SK-N-SH (cell line): ENCODE measurements at regions not wholly inside any gene's neighbourhood (a gene's known extent, or its start where the extent isn't known, plus 50 kb on each side); places are given as distances from the start of the nearest gene placed in this dataset.

Experiments
- CTCF ChIA-PET: fragments of 300-600, 350-600 bp; formaldehyde crosslinking; extraction: SDS; loops from one replicate; lab custom pipeline; 2021; lab: Yijun Ruan, JAX
- POLR2A ChIA-PET: fragments of 350-600 bp; sonication (Branson Sonifier 250); formaldehyde crosslinking; extraction: SDS; loops from one replicate; lab custom pipeline; 2020; ENCODE audit warnings: antibody characterized with exemption, inconsistent platforms; lab: Yijun Ruan, JAX
- DNase-seq: peaks from one replicate; pipeline ENCODE4 v3.0.0; 2012
- H2AFZ ChIP-seq: fragments of 200-600 bp; sonication (generic); 2 replicates; pipeline ENCODE4 v1.8.1; 2016; ENCODE audit warnings: antibody characterized with exemption, mild to moderate bottlenecking, low read depth
- H3F3A ChIP-seq: fragments of 200-600 bp; sonication (generic); replicated peaks from 2 replicates; pipeline ENCODE3; 2016; ENCODE audit warnings: antibody characterized with exemption, mild to moderate bottlenecking; ENCODE audit not compliant: insufficient read depth
- H3K27ac ChIP-seq, 2 experiments: fragments of 200-500 bp in 1 of 2; fragments of 200-600 bp in 1 of 2; sonication (Bioruptor generic) in 1 of 2; sonication (generic), shearing (Covaris generic) in 1 of 2; 2 replicates each; pipeline versions ENCODE4 v1.5.1 to v1.6.1; 2014 to 2016; ENCODE audit warnings: low read depth in 2 of 2, inconsistent platforms in 1 of 2, low read length in 1 of 2, mild to moderate bottlenecking in 1 of 2, mixed read lengths in 1 of 2
- H3K27me3 ChIP-seq: fragments of 200-600 bp; sonication (generic), shearing (Covaris generic); 2 replicates; pipeline ENCODE4 v1.6.1; 2016; ENCODE audit warnings: mixed run types; ENCODE audit not compliant: insufficient read depth
- H3K36me3 ChIP-seq, 2 experiments: fragments of 200-500 bp in 1 of 2; fragments of 200-600 bp in 1 of 2; sonication (Bioruptor generic) in 1 of 2; sonication (generic) in 1 of 2; replicated peaks in 1 of 2; 2 replicates each; pipeline versions ENCODE3 to v1.5.1; 2014 to 2016; ENCODE audit warnings: low read length in 1 of 2, mild to moderate bottlenecking in 1 of 2; ENCODE audit not compliant: insufficient read depth in 2 of 2, control insufficient read depth in 1 of 2
- H3K4me1 ChIP-seq, 2 experiments: fragments of 200-500 bp in 1 of 2; fragments of 200-600 bp in 1 of 2; sonication (Bioruptor generic) in 1 of 2; sonication (generic), shearing (Covaris generic) in 1 of 2; 2 replicates each; pipeline versions ENCODE4 v1.5.1 to v1.6.1; 2014 to 2016; ENCODE audit warnings: low read depth in 1 of 2, low read length in 1 of 2, mixed run types in 1 of 2; ENCODE audit not compliant: insufficient read depth in 2 of 2, control insufficient read depth in 1 of 2
- H3K4me2 ChIP-seq: fragments of 200-600 bp; sonication (generic), shearing (Covaris generic); 2 replicates; pipeline ENCODE4 v1.6.1; 2017; ENCODE audit warnings: mixed run types
- H3K4me3 ChIP-seq, 2 experiments: fragments of 200-500 bp in 1 of 2; fragments of 200-600 bp in 1 of 2; sonication (Bioruptor generic) in 1 of 2; sonication (generic), shearing (Covaris generic) in 1 of 2; 2 replicates each; pipeline versions ENCODE4 v1.5.1 to v1.8.1; 2014 to 2016; ENCODE audit warnings: low read depth in 2 of 2, inconsistent platforms in 1 of 2, low read length in 1 of 2, mild to moderate bottlenecking in 1 of 2, mixed read lengths in 1 of 2, moderate library complexity in 1 of 2
- H3K79me2 ChIP-seq: fragments of 200-600 bp; sonication (generic); 2 replicates; pipeline ENCODE4 v1.8.1; 2017; ENCODE audit warnings: mild to moderate bottlenecking; ENCODE audit not compliant: insufficient read depth
- H3K9ac ChIP-seq: fragments of 200-600 bp; sonication (generic); 2 replicates; pipeline ENCODE4 v1.6.1; 2017; ENCODE audit warnings: mixed run types
- H3K9me2 ChIP-seq: fragments of 200-600 bp; sonication (generic); 2 replicates; pipeline ENCODE4 v1.6.1; 2017; ENCODE audit warnings: mixed run types
- H3K9me3 ChIP-seq: fragments of 200-600 bp; sonication (generic); 2 replicates; pipeline ENCODE4 v1.6.1; 2017; ENCODE audit warnings: mixed run types, mild to moderate bottlenecking, moderate library complexity
- H4K20me1 ChIP-seq: fragments of 200-600 bp; sonication (generic); 2 replicates; pipeline ENCODE4 v1.6.1; 2017; ENCODE audit warnings: mild to moderate bottlenecking, mixed run types; ENCODE audit not compliant: insufficient read depth
- CHD2 ChIP-seq: fragments of 150-350 bp; IDR thresholded peaks from 2 replicates; pipeline ENCODE4 v1.6.1; 2018; ENCODE audit warnings: low read length; ENCODE audit not compliant: partially characterized antibody
- ELF1 ChIP-seq: IDR thresholded peaks from 2 replicates; pipeline ENCODE4 v1.4.0; 2012
- FOXM1 ChIP-seq: IDR thresholded peaks from 2 replicates; pipeline ENCODE4 v1.4.0; 2012; ENCODE audit warnings: low read depth, mild to moderate bottlenecking
- GATA2 ChIP-seq: sonication (generic); formaldehyde crosslinking; IDR thresholded peaks from 2 replicates; pipeline ENCODE4 v1.5.0; 2020; ENCODE audit warnings: mild to moderate bottlenecking, missing genetic modification reagents
- JUND ChIP-seq: IDR thresholded peaks from 2 replicates; pipeline ENCODE4 v1.4.0; 2012
- MXI1 ChIP-seq: IDR thresholded peaks from 2 replicates; pipeline ENCODE4 v1.6.1; 2012; ENCODE audit warnings: mild to moderate bottlenecking, low read depth, low read length, improper control_type of control experiment
- NFIC ChIP-seq: IDR thresholded peaks from 2 replicates; pipeline ENCODE4 v1.4.0; 2012; ENCODE audit warnings: borderline replicate concordance
- NRF1 ChIP-seq: IDR thresholded peaks from 2 replicates; pipeline ENCODE4 v1.6.1; 2012; ENCODE audit warnings: low read depth, mild to moderate bottlenecking, low read length
- RXRA ChIP-seq: IDR thresholded peaks from 2 replicates; pipeline ENCODE4 v1.4.0; 2012; ENCODE audit warnings: low read depth, mild to moderate bottlenecking, borderline replicate concordance
- SMC3 ChIP-seq: IDR thresholded peaks from 2 replicates; pipeline ENCODE4 v1.6.1; 2012; ENCODE audit warnings: low read depth, low read length, improper control_type of control experiment
- TAF1 ChIP-seq: IDR thresholded peaks from 2 replicates; pipeline ENCODE4 v1.6.1; 2012; ENCODE audit warnings: low read depth, mild to moderate bottlenecking, low read length, moderate library complexity, borderline replicate concordance
- YY1 ChIP-seq: IDR thresholded peaks from 2 replicates; pipeline ENCODE4 v1.4.0; 2012; ENCODE audit warnings: low read depth, mild to moderate bottlenecking
- WGBS: methylation state at CpG from one replicate; pipeline ENCODE4 v1.1.6; 2017; ENCODE audit warnings: low lambda C conversion rate; 5-methylcytosine and 5-hydroxymethylcytosine counted together
- TF ChIP-seq, protein P1 (sequence below): fragments of 150-350 bp; IDR thresholded peaks from 2 replicates; pipeline ENCODE4 v1.6.1; 2017; ENCODE audit warnings: antibody characterized with exemption, low read length, low read depth, borderline replicate concordance
- TF ChIP-seq, protein P2 (sequence below): IDR thresholded peaks from 2 replicates; pipeline ENCODE4 v1.4.0; 2012; ENCODE audit warnings: low read depth, borderline replicate concordance
- TF ChIP-seq, protein P3 (sequence below): fragments of 150-350 bp; IDR thresholded peaks from 2 replicates; pipeline ENCODE4 v1.6.1; 2016; ENCODE audit warnings: mild to moderate bottlenecking, low read depth, low read length
- TF ChIP-seq, protein P4 (sequence below): fragments of 200-600 bp; sonication (generic); IDR thresholded peaks from 2 replicates; pipeline ENCODE4 v1.6.1; 2017; ENCODE audit warnings: antibody characterized with exemption, mild to moderate bottlenecking, moderate library complexity
- TF ChIP-seq, protein P5 (sequence below): IDR thresholded peaks from 2 replicates; pipeline ENCODE4 v1.4.0; 2012; ENCODE audit warnings: low read depth
- TF ChIP-seq, protein P6 (sequence below): IDR thresholded peaks from 2 replicates; pipeline ENCODE4 v1.4.0; 2012; ENCODE audit warnings: low read depth, borderline replicate concordance

DNA sequence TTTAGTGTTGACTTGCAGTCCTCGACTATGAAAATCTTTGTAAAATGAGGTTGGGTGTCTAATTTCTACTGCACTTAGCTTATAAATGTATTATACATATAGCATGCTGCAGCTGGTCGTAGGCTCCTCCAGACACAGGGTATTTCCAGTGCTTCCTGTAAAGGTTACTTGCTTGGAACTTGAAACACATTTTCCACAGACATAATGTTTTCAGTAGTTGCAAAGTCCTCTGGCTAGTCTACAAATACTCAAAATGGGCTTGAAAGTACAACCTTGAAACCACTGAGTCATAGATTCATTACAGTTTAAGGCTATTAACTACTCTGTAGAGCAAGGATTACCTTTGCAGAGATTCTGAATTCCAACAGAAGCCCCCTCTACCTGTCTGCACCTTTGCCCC is 464.1 kb downstream of the RAP2B start:
- no peaks in the 10 kb centered on the region for H3F3A ChIP-seq
- H4K20me1 ChIP-seq: no peaks in the 10 kb centered on the region
- POLR2A ChIA-PET: no interaction called here
- no peaks in the 10 kb centered on the region for H3K36me3 ChIP-seq
- H2AFZ ChIP-seq: no peak overlapping the region
- H3K9me3 ChIP-seq: no peaks in the 10 kb centered on the region
- no peak overlapping the region for H3K4me3 ChIP-seq
- H3K27ac ChIP-seq: no peak overlapping the region
- TF ChIP-seq YY1 (no peak), FOXM1 (no peak), RXRA (no peak), GATA2 (CRISPR knock-in tag) (no peak), NFIC (no peak), CHD2 (no peak), TAF1 (no peak), SMC3 (no peak), NRF1 (no peak), JUND (no peak), ELF1 (no peak), MXI1 (no peak)
- TF ChIP-seq, protein P1, sequence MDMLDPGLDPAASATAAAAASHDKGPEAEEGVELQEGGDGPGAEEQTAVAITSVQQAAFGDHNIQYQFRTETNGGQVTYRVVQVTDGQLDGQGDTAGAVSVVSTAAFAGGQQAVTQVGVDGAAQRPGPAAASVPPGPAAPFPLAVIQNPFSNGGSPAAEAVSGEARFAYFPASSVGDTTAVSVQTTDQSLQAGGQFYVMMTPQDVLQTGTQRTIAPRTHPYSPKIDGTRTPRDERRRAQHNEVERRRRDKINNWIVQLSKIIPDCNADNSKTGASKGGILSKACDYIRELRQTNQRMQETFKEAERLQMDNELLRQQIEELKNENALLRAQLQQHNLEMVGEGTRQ: no peak
- TF ChIP-seq, protein P2, sequence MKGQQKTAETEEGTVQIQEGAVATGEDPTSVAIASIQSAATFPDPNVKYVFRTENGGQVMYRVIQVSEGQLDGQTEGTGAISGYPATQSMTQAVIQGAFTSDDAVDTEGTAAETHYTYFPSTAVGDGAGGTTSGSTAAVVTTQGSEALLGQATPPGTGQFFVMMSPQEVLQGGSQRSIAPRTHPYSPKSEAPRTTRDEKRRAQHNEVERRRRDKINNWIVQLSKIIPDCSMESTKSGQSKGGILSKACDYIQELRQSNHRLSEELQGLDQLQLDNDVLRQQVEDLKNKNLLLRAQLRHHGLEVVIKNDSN: no peak
- TF ChIP-seq, protein P3, sequence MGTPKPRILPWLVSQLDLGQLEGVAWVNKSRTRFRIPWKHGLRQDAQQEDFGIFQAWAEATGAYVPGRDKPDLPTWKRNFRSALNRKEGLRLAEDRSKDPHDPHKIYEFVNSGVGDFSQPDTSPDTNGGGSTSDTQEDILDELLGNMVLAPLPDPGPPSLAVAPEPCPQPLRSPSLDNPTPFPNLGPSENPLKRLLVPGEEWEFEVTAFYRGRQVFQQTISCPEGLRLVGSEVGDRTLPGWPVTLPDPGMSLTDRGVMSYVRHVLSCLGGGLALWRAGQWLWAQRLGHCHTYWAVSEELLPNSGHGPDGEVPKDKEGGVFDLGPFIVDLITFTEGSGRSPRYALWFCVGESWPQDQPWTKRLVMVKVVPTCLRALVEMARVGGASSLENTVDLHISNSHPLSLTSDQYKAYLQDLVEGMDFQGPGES: no peak
- TF ChIP-seq, protein P4, sequence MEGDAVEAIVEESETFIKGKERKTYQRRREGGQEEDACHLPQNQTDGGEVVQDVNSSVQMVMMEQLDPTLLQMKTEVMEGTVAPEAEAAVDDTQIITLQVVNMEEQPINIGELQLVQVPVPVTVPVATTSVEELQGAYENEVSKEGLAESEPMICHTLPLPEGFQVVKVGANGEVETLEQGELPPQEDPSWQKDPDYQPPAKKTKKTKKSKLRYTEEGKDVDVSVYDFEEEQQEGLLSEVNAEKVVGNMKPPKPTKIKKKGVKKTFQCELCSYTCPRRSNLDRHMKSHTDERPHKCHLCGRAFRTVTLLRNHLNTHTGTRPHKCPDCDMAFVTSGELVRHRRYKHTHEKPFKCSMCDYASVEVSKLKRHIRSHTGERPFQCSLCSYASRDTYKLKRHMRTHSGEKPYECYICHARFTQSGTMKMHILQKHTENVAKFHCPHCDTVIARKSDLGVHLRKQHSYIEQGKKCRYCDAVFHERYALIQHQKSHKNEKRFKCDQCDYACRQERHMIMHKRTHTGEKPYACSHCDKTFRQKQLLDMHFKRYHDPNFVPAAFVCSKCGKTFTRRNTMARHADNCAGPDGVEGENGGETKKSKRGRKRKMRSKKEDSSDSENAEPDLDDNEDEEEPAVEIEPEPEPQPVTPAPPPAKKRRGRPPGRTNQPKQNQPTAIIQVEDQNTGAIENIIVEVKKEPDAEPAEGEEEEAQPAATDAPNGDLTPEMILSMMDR: no peak
- TF ChIP-seq, protein P5, sequence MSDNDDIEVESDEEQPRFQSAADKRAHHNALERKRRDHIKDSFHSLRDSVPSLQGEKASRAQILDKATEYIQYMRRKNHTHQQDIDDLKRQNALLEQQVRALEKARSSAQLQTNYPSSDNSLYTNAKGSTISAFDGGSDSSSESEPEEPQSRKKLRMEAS: no peak
- TF ChIP-seq, protein P6, sequence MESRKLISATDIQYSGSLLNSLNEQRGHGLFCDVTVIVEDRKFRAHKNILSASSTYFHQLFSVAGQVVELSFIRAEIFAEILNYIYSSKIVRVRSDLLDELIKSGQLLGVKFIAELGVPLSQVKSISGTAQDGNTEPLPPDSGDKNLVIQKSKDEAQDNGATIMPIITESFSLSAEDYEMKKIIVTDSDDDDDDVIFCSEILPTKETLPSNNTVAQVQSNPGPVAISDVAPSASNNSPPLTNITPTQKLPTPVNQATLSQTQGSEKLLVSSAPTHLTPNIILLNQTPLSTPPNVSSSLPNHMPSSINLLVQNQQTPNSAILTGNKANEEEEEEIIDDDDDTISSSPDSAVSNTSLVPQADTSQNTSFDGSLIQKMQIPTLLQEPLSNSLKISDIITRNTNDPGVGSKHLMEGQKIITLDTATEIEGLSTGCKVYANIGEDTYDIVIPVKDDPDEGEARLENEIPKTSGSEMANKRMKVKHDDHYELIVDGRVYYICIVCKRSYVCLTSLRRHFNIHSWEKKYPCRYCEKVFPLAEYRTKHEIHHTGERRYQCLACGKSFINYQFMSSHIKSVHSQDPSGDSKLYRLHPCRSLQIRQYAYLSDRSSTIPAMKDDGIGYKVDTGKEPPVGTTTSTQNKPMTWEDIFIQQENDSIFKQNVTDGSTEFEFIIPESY: no peak
- H3K4me2 ChIP-seq: no peak overlapping the region
- no peaks in the 10 kb centered on the region for H3K4me1 ChIP-seq
- no peaks in the 10 kb centered on the region for H3K9me2 ChIP-seq
- 5% methylated on average over 2 of the region's 2 CpGs for WGBS
- DNase-seq: no peak
- CTCF ChIA-PET: no interaction called here
- H3K9ac ChIP-seq: no peak overlapping the region
- H3K27me3 ChIP-seq: no peaks in the 10 kb centered on the region
- H3K79me2 ChIP-seq: no peaks in the 10 kb centered on the region
